CD4-positive, alpha-beta T cell (primary cell): ENCODE measurements at regions not wholly inside any gene's neighbourhood (a gene's known extent, or its start where the extent isn't known, plus 50 kb on each side); places are given as distances from the start of the nearest gene placed in this dataset.

Source experiments
- ATAC-seq: fragments of 200-7000 bp; cut with Tn5 transposase; one replicate; pipeline ENCODE4 v1.10.0; 2022; ENCODE audit warnings: mild to moderate bottlenecking; ENCODE audit not compliant: poor library complexity
- CTCF ChIA-PET: fragments of 350-600 bp; sonication (Branson Sonifier 250); formaldehyde crosslinking; loops from one replicate; lab custom pipeline; 2021; ENCODE audit warnings: antibody characterized with exemption, inconsistent platforms; lab: Charles Lee
- POLR2A ChIA-PET: fragments of 350-600 bp; sonication (Branson Sonifier 250); formaldehyde crosslinking; loops from one replicate; lab custom pipeline; 2021; ENCODE audit warnings: antibody characterized with exemption, inconsistent platforms; lab: Charles Lee
- DNase-seq, 14 experiments: peaks; one replicate each; pipeline ENCODE4 v3.0.0-alpha.2; 2013 to 2020; ENCODE audit warnings: mixed read lengths in 2 of 14
- H3K27ac ChIP-seq, 2 donors: one replicate each; pipeline versions ENCODE4 v1.5.1 to v1.7.0; 2013; ENCODE audit warnings: low read length in 2 of 2, low read depth in 1 of 2, mild to moderate bottlenecking in 1 of 2
- H3K27me3 ChIP-seq, 2 experiments: 1 replicate in 1 of 2; 2 replicates in 1 of 2; pipeline versions ENCODE4 v1.6.1 to v1.7.0; 2013; ENCODE audit warnings: low read length in 2 of 2, control low read depth in 1 of 2, mild to moderate bottlenecking in 1 of 2, moderate library complexity in 1 of 2; ENCODE audit not compliant: insufficient read depth in 2 of 2, control insufficient read depth in 1 of 2
- H3K36me3 ChIP-seq: one replicate; pipeline ENCODE4 v1.6.1; 2013; ENCODE audit warnings: low read length, control low read depth; ENCODE audit not compliant: insufficient read depth
- H3K4me1 ChIP-seq: one replicate; pipeline ENCODE4 v1.6.1; 2013; ENCODE audit warnings: low read length, control low read depth; ENCODE audit not compliant: insufficient read depth
- H3K4me3 ChIP-seq: one replicate; pipeline ENCODE4 v1.5.1; 2013; ENCODE audit warnings: mild to moderate bottlenecking, low read length, moderate library complexity
- H3K9me3 ChIP-seq, 2 experiments: 1 replicate in 1 of 2; 2 replicates in 1 of 2; pipeline versions ENCODE4 v1.6.1 to v1.7.0; 2013; ENCODE audit warnings: low read length in 2 of 2, mild to moderate bottlenecking in 2 of 2, control low read depth in 1 of 2, moderate library complexity in 1 of 2; ENCODE audit not compliant: control insufficient read depth in 1 of 2, insufficient read depth in 1 of 2
- H3K27ac Mint-ChIP-seq: one replicate; pipeline ENCODE4 v1.8.0; 2020; ENCODE audit warnings: mixed read lengths
- H3K27me3 Mint-ChIP-seq: one replicate; pipeline ENCODE4 v1.8.0; 2021; ENCODE audit warnings: mixed read lengths
- H3K36me3 Mint-ChIP-seq: one replicate; pipeline ENCODE4 v1.8.0; 2021; ENCODE audit warnings: low read depth, mixed read lengths
- H3K4me1 Mint-ChIP-seq: one replicate; pipeline ENCODE4 v1.8.0; 2021; ENCODE audit warnings: low read depth, mixed read lengths
- H3K4me3 Mint-ChIP-seq: one replicate; pipeline ENCODE4 v1.8.0; 2020; ENCODE audit warnings: mild to moderate bottlenecking, mixed read lengths
- H3K9me3 Mint-ChIP-seq: one replicate; pipeline ENCODE4 v1.8.0; 2020; ENCODE audit warnings: mixed read lengths
- intact Hi-C, 2 experiments: fragments of 100-400 bp; cut with DNase I in 1 of 2; cut with micrococcal nuclease in 1 of 2; formaldehyde crosslinking; loops; one replicate each; pipeline versions ENCODE4 v1.15.1 to v1.9.0; 2023 to 2025; cut with DNase I, micrococcal nuclease
- TF ChIP-seq, protein P1 (sequence below): fragments of 200-600 bp; IDR thresholded peaks from one replicate; pipeline ENCODE4 v1.8.0; 2022; ENCODE audit warnings: antibody characterized with exemption, mild to moderate bottlenecking

DNA sequence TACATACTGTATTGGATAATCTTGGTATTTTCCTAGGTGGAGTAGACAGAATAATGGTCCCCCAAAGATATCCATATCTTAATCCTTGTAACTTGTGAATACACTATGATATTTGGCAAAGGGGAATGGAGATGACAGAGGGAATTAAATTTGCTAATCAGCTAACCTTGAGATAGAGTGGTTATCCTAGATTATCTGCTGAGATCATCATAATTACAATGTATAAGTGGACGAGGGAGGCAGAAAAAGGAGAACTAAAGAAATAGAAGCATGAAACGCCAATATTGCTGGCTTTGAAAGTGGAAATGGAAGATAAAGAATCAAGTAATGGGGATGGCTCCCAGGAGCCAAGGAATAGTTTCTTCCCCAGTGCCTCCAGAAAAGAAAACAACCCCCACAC, 398.7 kb downstream of the NOVA1 start:
- no peak overlapping the region for H3K27ac Mint-ChIP-seq
- H3K4me1 Mint-ChIP-seq, result no peaks in the 10 kb centered on the region
- H3K9me3 ChIP-seq, result peaks cover 3 to 15% of the 10 kb centered on the region in 2 experiments
- peaks cover 11% of the 10 kb centered on the region for H3K27me3 Mint-ChIP-seq
- no peaks in the 10 kb centered on the region for H3K36me3 ChIP-seq
- POLR2A ChIA-PET, result no interaction called here
- CTCF ChIA-PET, result no interaction called here
- H3K9me3 Mint-ChIP-seq, result peaks cover 8% of the 10 kb centered on the region
- no peak overlapping the region for H3K4me3 Mint-ChIP-seq
- no peak for ATAC-seq
- TF ChIP-seq, protein P1, sequence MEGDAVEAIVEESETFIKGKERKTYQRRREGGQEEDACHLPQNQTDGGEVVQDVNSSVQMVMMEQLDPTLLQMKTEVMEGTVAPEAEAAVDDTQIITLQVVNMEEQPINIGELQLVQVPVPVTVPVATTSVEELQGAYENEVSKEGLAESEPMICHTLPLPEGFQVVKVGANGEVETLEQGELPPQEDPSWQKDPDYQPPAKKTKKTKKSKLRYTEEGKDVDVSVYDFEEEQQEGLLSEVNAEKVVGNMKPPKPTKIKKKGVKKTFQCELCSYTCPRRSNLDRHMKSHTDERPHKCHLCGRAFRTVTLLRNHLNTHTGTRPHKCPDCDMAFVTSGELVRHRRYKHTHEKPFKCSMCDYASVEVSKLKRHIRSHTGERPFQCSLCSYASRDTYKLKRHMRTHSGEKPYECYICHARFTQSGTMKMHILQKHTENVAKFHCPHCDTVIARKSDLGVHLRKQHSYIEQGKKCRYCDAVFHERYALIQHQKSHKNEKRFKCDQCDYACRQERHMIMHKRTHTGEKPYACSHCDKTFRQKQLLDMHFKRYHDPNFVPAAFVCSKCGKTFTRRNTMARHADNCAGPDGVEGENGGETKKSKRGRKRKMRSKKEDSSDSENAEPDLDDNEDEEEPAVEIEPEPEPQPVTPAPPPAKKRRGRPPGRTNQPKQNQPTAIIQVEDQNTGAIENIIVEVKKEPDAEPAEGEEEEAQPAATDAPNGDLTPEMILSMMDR, result no peak
- no peaks in the 10 kb centered on the region for H3K27me3 ChIP-seq
- DNase-seq, result no peak
- no peaks in the 10 kb centered on the region for H3K4me1 ChIP-seq
- H3K27ac ChIP-seq, result no peak overlapping the region
- intact Hi-C loops, result no loop called here
- H3K4me3 ChIP-seq, result no peak overlapping the region
- no peaks in the 10 kb centered on the region for H3K36me3 Mint-ChIP-seq

DNA sequence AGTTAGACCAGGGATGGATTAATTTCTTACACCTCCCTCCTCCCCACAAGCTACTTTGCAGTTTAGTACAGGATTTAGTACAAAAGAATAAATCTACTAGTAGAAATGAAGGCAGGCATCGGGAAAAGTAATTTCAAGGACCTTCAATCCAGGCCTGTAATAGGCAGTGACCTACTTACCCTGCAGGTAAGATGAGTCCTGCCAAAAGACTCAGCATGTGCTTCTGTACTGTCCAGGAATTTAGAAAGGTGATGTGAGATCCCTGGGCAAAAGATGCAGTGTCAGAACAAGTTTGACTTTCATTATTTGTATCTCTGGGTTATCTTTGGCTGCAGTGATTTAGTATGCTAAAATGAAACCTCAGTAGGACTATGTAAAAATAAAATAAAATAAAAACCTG, 403.0 kb downstream of the NOVA1 start:
- Histone ChIP-seq H3K27ac (no peak overlapping the region), H3K4me3 (no peak overlapping the region), H3K27me3 (no peaks in the 10 kb centered on the region), H3K36me3 (no peaks in the 10 kb centered on the region), H3K4me1 (no peaks in the 10 kb centered on the region), H3K9me3 (no peaks in the 10 kb centered on the region)
- POLR2A ChIA-PET, result no interaction called here
- intact Hi-C loops, result no loop called here
- no peak for DNase-seq
- CTCF ChIA-PET, result no interaction called here
- ATAC-seq, result no peak
- Mint-ChIP-seq H3K4me3 (no peak overlapping the region), H3K9me3 (peaks cover 15% of the 10 kb centered on the region), H3K4me1 (no peaks in the 10 kb centered on the region), H3K27ac (no peak overlapping the region), H3K27me3 (no peaks in the 10 kb centered on the region), H3K36me3 (no peaks in the 10 kb centered on the region)
- TF ChIP-seq, protein P1, result no peak

DNA sequence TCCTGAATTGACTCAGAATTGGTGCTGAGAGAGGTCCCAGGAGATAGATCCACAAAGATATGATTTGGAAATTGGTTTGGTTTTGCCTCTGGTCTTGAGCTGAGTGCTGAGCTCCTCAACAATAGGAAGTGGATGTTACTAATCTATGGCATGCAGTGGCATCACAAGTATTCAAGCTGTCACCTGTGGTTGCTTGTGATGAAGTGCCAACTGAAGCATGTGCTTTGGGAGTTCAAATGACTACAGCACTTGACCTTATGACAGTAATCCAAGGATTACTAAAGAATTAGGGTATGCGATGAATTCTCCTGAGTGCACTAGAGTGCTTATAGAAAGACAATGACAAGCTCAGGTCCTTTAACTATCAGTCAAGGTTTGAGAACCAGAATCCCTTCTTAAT, 406.2 kb downstream of the NOVA1 start:
- H3K36me3 ChIP-seq, result no peaks in the 10 kb centered on the region
- no peak overlapping the region for H3K27ac ChIP-seq
- H3K27ac Mint-ChIP-seq, result no peak overlapping the region
- no peaks in the 10 kb centered on the region for H3K9me3 ChIP-seq
- H3K4me1 Mint-ChIP-seq, result no peaks in the 10 kb centered on the region
- no peak overlapping the region for H3K4me3 ChIP-seq
- peaks cover 12% of the 10 kb centered on the region for H3K9me3 Mint-ChIP-seq
- intact Hi-C loops, result no loop called here
- H3K4me1 ChIP-seq, result no peaks in the 10 kb centered on the region
- ChIA-PET POLR2A (no interaction called here), CTCF (no interaction called here)
- no peaks in the 10 kb centered on the region for H3K36me3 Mint-ChIP-seq
- no peak overlapping the region for H3K4me3 Mint-ChIP-seq
- no peak for DNase-seq
- TF ChIP-seq, protein P1, result no peak
- no peaks in the 10 kb centered on the region for H3K27me3 Mint-ChIP-seq
- no peak for ATAC-seq
- H3K27me3 ChIP-seq, result no peaks in the 10 kb centered on the region
